Type B pancreatic cell (in vitro differentiated cells): ENCODE measurements at regions not wholly inside any gene's neighbourhood (a gene's known extent, or its start where the extent isn't known, plus 50 kb on each side); places are given as distances from the start of the nearest gene placed in this dataset.
A peak's percentile ranks its signal among the peaks of the same experiment; 100 is the strongest.

ENCODE experiments used
- DNase-seq: peaks from one replicate; pipeline ENCODE4 v3.0.0; 2021; ENCODE audit warnings: mixed read lengths; ENCODE audit not compliant: unreplicated experiment; ENCODE audit errors: extremely low spot score
- H3K27ac Mint-ChIP-seq: 2 replicates; pipeline ENCODE4 v1.8.0; 2021; ENCODE audit warnings: mild to moderate bottlenecking, mixed read lengths
- H3K27me3 Mint-ChIP-seq: 2 replicates; pipeline ENCODE4 v1.8.0; 2021; ENCODE audit warnings: mixed read lengths
- H3K36me3 Mint-ChIP-seq: 2 replicates; pipeline ENCODE4 v1.8.0; 2021; ENCODE audit warnings: mixed read lengths
- H3K4me1 Mint-ChIP-seq: one replicate; pipeline ENCODE4 v1.8.0; 2021; ENCODE audit warnings: mixed read lengths; ENCODE audit not compliant: unreplicated experiment
- H3K4me3 Mint-ChIP-seq: 2 replicates; pipeline ENCODE4 v1.8.0; 2021; ENCODE audit warnings: mild to moderate bottlenecking, mixed read lengths
- H3K9me3 Mint-ChIP-seq: 2 replicates; pipeline ENCODE4 v1.8.0; 2021; ENCODE audit warnings: mixed read lengths
- TF ChIP-seq, protein P1 (sequence below): fragments of 200-600 bp; sonication (generic); conservative IDR thresholded peaks from 2 replicates; pipeline ENCODE4 v1.5.0; 2021; ENCODE audit warnings: antibody characterized with exemption, mild to moderate bottlenecking

GRCh38 chr2:151032741-151033191 is 228.9 kb downstream of the RBM43 start:
- Mint-ChIP-seq H3K4me3 (no peak overlapping the region), H3K4me1 (no peaks in the 10 kb centered on the region), H3K27me3 (no peaks in the 10 kb centered on the region), H3K36me3 (no peaks in the 10 kb centered on the region), H3K9me3 (peaks cover 16% of the 10 kb centered on the region), H3K27ac (no peak overlapping the region)
- DNase-seq, result no peak
- TF ChIP-seq, protein P1, sequence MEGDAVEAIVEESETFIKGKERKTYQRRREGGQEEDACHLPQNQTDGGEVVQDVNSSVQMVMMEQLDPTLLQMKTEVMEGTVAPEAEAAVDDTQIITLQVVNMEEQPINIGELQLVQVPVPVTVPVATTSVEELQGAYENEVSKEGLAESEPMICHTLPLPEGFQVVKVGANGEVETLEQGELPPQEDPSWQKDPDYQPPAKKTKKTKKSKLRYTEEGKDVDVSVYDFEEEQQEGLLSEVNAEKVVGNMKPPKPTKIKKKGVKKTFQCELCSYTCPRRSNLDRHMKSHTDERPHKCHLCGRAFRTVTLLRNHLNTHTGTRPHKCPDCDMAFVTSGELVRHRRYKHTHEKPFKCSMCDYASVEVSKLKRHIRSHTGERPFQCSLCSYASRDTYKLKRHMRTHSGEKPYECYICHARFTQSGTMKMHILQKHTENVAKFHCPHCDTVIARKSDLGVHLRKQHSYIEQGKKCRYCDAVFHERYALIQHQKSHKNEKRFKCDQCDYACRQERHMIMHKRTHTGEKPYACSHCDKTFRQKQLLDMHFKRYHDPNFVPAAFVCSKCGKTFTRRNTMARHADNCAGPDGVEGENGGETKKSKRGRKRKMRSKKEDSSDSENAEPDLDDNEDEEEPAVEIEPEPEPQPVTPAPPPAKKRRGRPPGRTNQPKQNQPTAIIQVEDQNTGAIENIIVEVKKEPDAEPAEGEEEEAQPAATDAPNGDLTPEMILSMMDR, result no peak

GRCh38 chr2:151030663-151031230 is 230.9 kb downstream of the RBM43 start:
- DNase-seq, result no peak
- Mint-ChIP-seq H3K9me3 (peaks cover 16% of the 10 kb centered on the region), H3K27me3 (no peaks in the 10 kb centered on the region), H3K27ac (no peak overlapping the region), H3K4me3 (no peak overlapping the region), H3K36me3 (no peaks in the 10 kb centered on the region), H3K4me1 (no peaks in the 10 kb centered on the region)
- TF ChIP-seq, protein P1, result peak; percentile 62

DNA sequence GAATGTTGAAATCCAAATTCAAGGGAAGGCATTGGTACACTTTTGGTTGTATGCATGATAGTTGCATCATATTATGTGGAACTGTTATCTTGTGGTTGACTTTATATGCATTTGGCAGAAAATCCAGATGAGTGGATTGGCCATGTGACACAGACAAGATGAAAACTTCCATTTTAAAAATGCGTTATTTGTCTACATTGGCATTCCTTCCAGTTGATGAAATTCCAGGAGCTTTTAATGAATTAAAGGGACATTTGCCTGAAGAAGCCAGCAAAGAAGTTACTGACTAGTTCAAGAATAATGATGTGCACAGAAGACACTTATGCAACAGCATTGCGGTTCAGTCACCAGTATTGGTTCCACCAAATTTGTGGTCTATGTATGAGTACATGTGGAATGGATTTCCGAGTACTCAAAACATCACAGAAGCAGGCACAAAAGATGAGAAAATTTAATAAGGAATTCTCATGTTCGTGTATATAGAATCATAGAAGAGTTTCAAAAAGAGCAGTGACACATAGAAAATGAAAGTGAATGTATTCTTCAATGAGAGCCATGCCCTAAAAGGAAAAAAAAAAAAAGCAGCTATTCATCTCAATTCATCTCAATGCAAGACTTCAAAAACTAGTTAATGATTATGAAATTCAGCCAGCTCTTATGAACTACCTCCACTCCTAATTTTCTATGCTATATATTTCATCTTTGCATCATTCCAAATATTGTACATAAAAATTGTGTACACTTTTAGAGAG is 232.1 kb downstream of the RBM43 start:
- Mint-ChIP-seq H3K27me3 (no peaks in the 10 kb centered on the region), H3K27ac (no peak overlapping the region), H3K4me3 (no peak overlapping the region), H3K9me3 (peaks cover 11% of the 10 kb centered on the region), H3K36me3 (no peaks in the 10 kb centered on the region), H3K4me1 (no peaks in the 10 kb centered on the region)
- no peak for DNase-seq
- TF ChIP-seq, protein P1, result no peak

GRCh38 chr2:151028691-151029176 is 232.9 kb downstream of the RBM43 start:
- Mint-ChIP-seq H3K36me3 (no peaks in the 10 kb centered on the region), H3K27ac (no peak overlapping the region), H3K4me1 (no peaks in the 10 kb centered on the region), H3K9me3 (peaks cover 11% of the 10 kb centered on the region), H3K27me3 (no peaks in the 10 kb centered on the region), H3K4me3 (no peak overlapping the region)
- no peak for DNase-seq
- TF ChIP-seq, protein P1, result no peak

GRCh38 chr2:151027151-151027550 is 234.5 kb downstream of the RBM43 start:
- Mint-ChIP-seq H3K27ac (no peak overlapping the region), H3K9me3 (peaks cover 11% of the 10 kb centered on the region), H3K36me3 (no peaks in the 10 kb centered on the region), H3K4me1 (no peaks in the 10 kb centered on the region), H3K27me3 (no peaks in the 10 kb centered on the region), H3K4me3 (no peak overlapping the region)
- no peak for DNase-seq
- TF ChIP-seq, protein P1, result no peak
